ENCODE measurements at regions not wholly inside any gene's neighbourhood (a gene's known extent, or its start where the extent isn't known, plus 50 kb on each side); places are given as distances from the start of the nearest gene placed in this dataset.

DNA sequence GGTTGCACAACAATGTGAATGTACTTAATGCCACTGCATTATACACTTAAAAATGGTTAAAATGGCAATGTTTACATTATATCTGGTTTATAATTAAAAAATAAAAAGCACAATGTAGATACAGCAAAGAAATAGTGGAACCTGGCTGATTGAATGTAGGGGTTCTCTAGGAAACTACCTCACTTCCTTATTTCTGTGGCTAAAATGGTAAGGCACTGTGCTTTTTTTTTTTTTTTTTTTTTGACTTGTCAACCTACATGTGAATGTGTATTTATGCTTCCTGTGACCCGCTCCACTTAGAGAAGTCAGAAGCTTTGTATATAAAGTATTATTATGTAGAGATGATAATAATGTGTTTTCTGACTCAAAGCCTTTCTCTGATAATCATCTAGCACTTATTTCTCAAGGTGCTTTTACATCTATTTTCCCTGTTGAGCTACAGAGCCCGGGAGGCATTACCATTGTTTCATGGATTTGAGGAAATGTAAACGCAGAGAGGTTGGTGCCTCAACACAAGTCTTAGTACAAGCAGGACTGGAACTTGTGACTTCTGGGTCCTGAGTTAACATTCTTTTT is 55.0 kb downstream of the SOX4 start:
- ATAC-seq (ENCODE audit: low read depth) (peak; percentile 10), DNase-seq (no peak)
- Mint-ChIP-seq H3K36me3 (ENCODE audit: low read depth) (no peaks in the 10 kb centered on the region), H3K4me3 (no peak overlapping the region), H3K27ac (no peak overlapping the region), H3K4me1 (peaks cover 2% of the 10 kb centered on the region), H3K9me3 (peaks cover 4% of the 10 kb centered on the region), H3K27me3 (peaks cover 7% of the 10 kb centered on the region)
- POLR2A ChIA-PET: no interaction called here
- TF ChIP-seq, protein P1, sequence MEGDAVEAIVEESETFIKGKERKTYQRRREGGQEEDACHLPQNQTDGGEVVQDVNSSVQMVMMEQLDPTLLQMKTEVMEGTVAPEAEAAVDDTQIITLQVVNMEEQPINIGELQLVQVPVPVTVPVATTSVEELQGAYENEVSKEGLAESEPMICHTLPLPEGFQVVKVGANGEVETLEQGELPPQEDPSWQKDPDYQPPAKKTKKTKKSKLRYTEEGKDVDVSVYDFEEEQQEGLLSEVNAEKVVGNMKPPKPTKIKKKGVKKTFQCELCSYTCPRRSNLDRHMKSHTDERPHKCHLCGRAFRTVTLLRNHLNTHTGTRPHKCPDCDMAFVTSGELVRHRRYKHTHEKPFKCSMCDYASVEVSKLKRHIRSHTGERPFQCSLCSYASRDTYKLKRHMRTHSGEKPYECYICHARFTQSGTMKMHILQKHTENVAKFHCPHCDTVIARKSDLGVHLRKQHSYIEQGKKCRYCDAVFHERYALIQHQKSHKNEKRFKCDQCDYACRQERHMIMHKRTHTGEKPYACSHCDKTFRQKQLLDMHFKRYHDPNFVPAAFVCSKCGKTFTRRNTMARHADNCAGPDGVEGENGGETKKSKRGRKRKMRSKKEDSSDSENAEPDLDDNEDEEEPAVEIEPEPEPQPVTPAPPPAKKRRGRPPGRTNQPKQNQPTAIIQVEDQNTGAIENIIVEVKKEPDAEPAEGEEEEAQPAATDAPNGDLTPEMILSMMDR (IDR thresholded peaks at IDR 0.05): no peak
- CTCF ChIA-PET: no interaction called here
- intact Hi-C loops (cut with micrococcal nuclease): no loop called here

- Mint-ChIP-seq H3K27ac (no peak overlapping the region), H3K36me3 (ENCODE audit: low read depth) (no peaks in the 10 kb centered on the region), H3K27me3 (peaks cover 5% of the 10 kb centered on the region), H3K4me3 (no peak overlapping the region), H3K4me1 (no peaks in the 10 kb centered on the region), H3K9me3 (peaks cover 4% of the 10 kb centered on the region)
- TF ChIP-seq, protein P1 (IDR thresholded peaks at IDR 0.05): no peak
- intact Hi-C loops (cut with micrococcal nuclease): no loop called here
- DNase-seq: no peak
- POLR2A ChIA-PET: no interaction called here
- no peak for ATAC-seq (ENCODE audit: low read depth)
- CTCF ChIA-PET: no interaction called here
These were observed 59.8 kb downstream of the SOX4 start for GRCh38 chr6:21653323-21653722.

DNA sequence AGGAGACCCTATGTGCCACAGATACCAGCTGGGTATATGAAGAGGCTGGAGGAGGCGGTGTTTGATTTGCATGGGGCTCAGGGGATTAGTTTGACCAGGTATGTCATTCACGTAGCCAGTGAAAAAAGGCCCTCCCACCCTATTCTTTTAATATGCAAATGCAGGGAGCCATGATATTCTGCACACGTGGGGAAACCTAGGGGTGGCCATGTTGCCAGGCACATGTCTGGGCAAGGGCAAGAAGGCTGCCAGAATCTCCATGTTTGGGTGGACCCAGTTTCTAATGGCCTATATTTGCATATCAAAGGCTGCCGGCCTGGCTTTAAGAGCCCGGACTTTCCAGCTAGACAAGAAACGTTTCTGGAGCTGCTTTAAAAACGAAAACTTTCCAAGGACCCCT is 60.4 kb downstream of the SOX4 start:
- Mint-ChIP-seq H3K4me1 (no peaks in the 10 kb centered on the region), H3K27ac (no peak overlapping the region), H3K9me3 (peaks cover 4% of the 10 kb centered on the region), H3K4me3 (no peak overlapping the region), H3K27me3 (peaks cover 5% of the 10 kb centered on the region), H3K36me3 (ENCODE audit: low read depth) (no peaks in the 10 kb centered on the region)
- DNase-seq (no peak), ATAC-seq (ENCODE audit: low read depth) (no peak)
- CTCF ChIA-PET: no interaction called here
- POLR2A ChIA-PET: no interaction called here
- TF ChIP-seq, protein P1 (IDR thresholded peaks at IDR 0.05): no peak
- intact Hi-C loops (cut with micrococcal nuclease): no loop called here

DNA sequence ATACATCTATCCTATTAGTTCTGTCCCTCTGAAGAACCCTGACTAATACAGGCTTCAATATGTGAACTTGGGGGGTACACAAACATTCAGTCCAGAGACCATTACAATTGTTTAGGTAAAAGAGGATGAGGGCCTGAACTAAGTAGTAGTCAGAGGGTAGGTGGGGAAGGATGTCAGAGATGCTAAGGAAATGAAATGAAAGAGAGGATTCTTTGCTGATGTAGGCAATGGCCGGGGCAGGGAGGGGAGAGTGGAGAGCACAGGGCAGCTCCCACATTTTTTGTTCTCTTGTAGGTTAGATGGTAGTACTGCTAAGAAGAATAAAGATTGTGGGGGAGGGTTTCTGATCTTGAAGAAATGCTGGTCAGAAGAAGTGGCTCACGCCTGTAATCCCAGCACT is 60.8 kb downstream of the SOX4 start:
- TF ChIP-seq, protein P1 (IDR thresholded peaks at IDR 0.05): no peak
- intact Hi-C loops (cut with micrococcal nuclease): no loop called here
- peaks cover 4% of the 10 kb centered on the region for H3K9me3 Mint-ChIP-seq
- peaks cover 5% of the 10 kb centered on the region for H3K27me3 Mint-ChIP-seq
- H3K4me1 Mint-ChIP-seq: no peaks in the 10 kb centered on the region
- no peak overlapping the region for H3K4me3 Mint-ChIP-seq
- DNase-seq: no peak
- POLR2A ChIA-PET: no interaction called here
- CTCF ChIA-PET: no interaction called here
- no peaks in the 10 kb centered on the region for H3K36me3 Mint-ChIP-seq (ENCODE audit: low read depth)
- ATAC-seq (ENCODE audit: low read depth): no peak
- H3K27ac Mint-ChIP-seq: no peak overlapping the region

- H3K4me3 Mint-ChIP-seq: no peak overlapping the region
- no peak for ATAC-seq (ENCODE audit: low read depth)
- peaks cover 49% of the 10 kb centered on the region for H3K27me3 Mint-ChIP-seq
- DNase-seq: no peak
- H3K9me3 Mint-ChIP-seq: no peaks in the 10 kb centered on the region
- intact Hi-C loops (cut with micrococcal nuclease): no loop called here
- ChIA-PET CTCF (no interaction called here), POLR2A (no interaction called here)
- no peaks in the 10 kb centered on the region for H3K36me3 Mint-ChIP-seq (ENCODE audit: low read depth)
- no peak overlapping the region for H3K27ac Mint-ChIP-seq
- TF ChIP-seq, protein P1 (IDR thresholded peaks at IDR 0.05): no peak
- peaks cover 32% of the 10 kb centered on the region for H3K4me1 Mint-ChIP-seq
These were observed 70.4 kb downstream of the SOX4 start for GRCh38 chr6:21663966-21664313.

Data from activated B cell treated with CpG ODN at 0.5 μM for 24 hours (primary cell).